ENCODE measurements at regions not wholly inside any gene's neighbourhood (a gene's known extent, or its start where the extent isn't known, plus 50 kb on each side); places are given as distances from the start of the nearest gene placed in this dataset.
A peak's percentile ranks its signal among the peaks of the same experiment; 100 is the strongest.

- H3K4me2 ChIP-seq: peak overlapping the region; percentile 82
- no peak overlapping the region for H3K9ac ChIP-seq
- no peak overlapping the region for H2AFZ ChIP-seq (ENCODE audit: low read depth)
- H3K4me3 ChIP-seq (IDR thresholded peaks at IDR 0.05; ENCODE audit: insufficient read depth, low read depth, low read length): no peak overlapping the region
- no peaks in the 10 kb centered on the region for H3K79me2 ChIP-seq (ENCODE audit: insufficient read depth, low read depth)
- H3K36me3 ChIP-seq (ENCODE audit: insufficient read depth): no peaks in the 10 kb centered on the region
- H3K27me3 ChIP-seq (ENCODE audit: insufficient read depth, low read depth): no peaks in the 10 kb centered on the region
- H3K27ac ChIP-seq: no peak overlapping the region
- H4K20me1 ChIP-seq (ENCODE audit: insufficient read depth): no peaks in the 10 kb centered on the region
- TF ChIP-seq CTCF (conservative IDR thresholded peaks at IDR 0.05; ENCODE audit: low read depth, low read length): no peak
- H3K4me1 ChIP-seq (ENCODE audit: low read depth, poor library complexity, severe bottlenecking): peaks cover 39% of the 10 kb centered on the region
These were observed 110.6 kb downstream of the FAM76B start for GRCh38 chr11:95678988-95679387.

- TF ChIP-seq CTCF (conservative IDR thresholded peaks at IDR 0.05; ENCODE audit: low read depth, low read length): no peak
- H3K27me3 ChIP-seq (ENCODE audit: insufficient read depth, low read depth): no peaks in the 10 kb centered on the region
- no peak overlapping the region for H2AFZ ChIP-seq (ENCODE audit: low read depth)
- H3K9ac ChIP-seq: no peak overlapping the region
- H3K4me1 ChIP-seq (ENCODE audit: low read depth, poor library complexity, severe bottlenecking): peaks cover 25% of the 10 kb centered on the region
- no peak overlapping the region for H3K27ac ChIP-seq
- H3K36me3 ChIP-seq (ENCODE audit: insufficient read depth): no peaks in the 10 kb centered on the region
- H3K79me2 ChIP-seq (ENCODE audit: insufficient read depth, low read depth): no peaks in the 10 kb centered on the region
- H3K4me3 ChIP-seq (IDR thresholded peaks at IDR 0.05; ENCODE audit: insufficient read depth, low read depth, low read length): no peak overlapping the region
- H3K4me2 ChIP-seq: no peak overlapping the region
- H4K20me1 ChIP-seq (ENCODE audit: insufficient read depth): no peaks in the 10 kb centered on the region
These were observed 113.3 kb downstream of the FAM76B start for GRCh38 chr11:95676308-95676707.

GRCh38 chr11:95675585-95675984 lies 114.0 kb downstream of the FAM76B start:
- H3K4me2 ChIP-seq: no peak overlapping the region
- no peak overlapping the region for H2AFZ ChIP-seq (ENCODE audit: low read depth)
- TF ChIP-seq CTCF (conservative IDR thresholded peaks at IDR 0.05; ENCODE audit: low read depth, low read length): no peak
- H3K9ac ChIP-seq: no peak overlapping the region
- no peaks in the 10 kb centered on the region for H3K36me3 ChIP-seq (ENCODE audit: insufficient read depth)
- H3K27ac ChIP-seq: no peak overlapping the region
- no peaks in the 10 kb centered on the region for H3K27me3 ChIP-seq (ENCODE audit: insufficient read depth, low read depth)
- H3K4me3 ChIP-seq (IDR thresholded peaks at IDR 0.05; ENCODE audit: insufficient read depth, low read depth, low read length): no peak overlapping the region
- peaks cover 18% of the 10 kb centered on the region for H3K4me1 ChIP-seq (ENCODE audit: low read depth, poor library complexity, severe bottlenecking)
- no peaks in the 10 kb centered on the region for H3K79me2 ChIP-seq (ENCODE audit: insufficient read depth, low read depth)
- H4K20me1 ChIP-seq (ENCODE audit: insufficient read depth): no peaks in the 10 kb centered on the region

- Histone ChIP-seq H3K27me3 (ENCODE audit: insufficient read depth, low read depth) (no peaks in the 10 kb centered on the region), H3K4me1 (ENCODE audit: low read depth, poor library complexity, severe bottlenecking) (peaks cover 10% of the 10 kb centered on the region), H3K4me3 (IDR thresholded peaks at IDR 0.05; ENCODE audit: insufficient read depth, low read depth, low read length) (no peak overlapping the region), H3K9ac (no peak overlapping the region), H3K79me2 (ENCODE audit: insufficient read depth, low read depth) (no peaks in the 10 kb centered on the region), H2AFZ (ENCODE audit: low read depth) (no peak overlapping the region), H3K36me3 (ENCODE audit: insufficient read depth) (no peaks in the 10 kb centered on the region), H4K20me1 (ENCODE audit: insufficient read depth) (no peaks in the 10 kb centered on the region), H3K4me2 (no peak overlapping the region), H3K27ac (no peak overlapping the region)
- no peak for TF ChIP-seq CTCF (conservative IDR thresholded peaks at IDR 0.05; ENCODE audit: low read depth, low read length)
These were observed 114.8 kb downstream of the FAM76B start for GRCh38 chr11:95674657-95675358.
